A673 (cell line): ENCODE measurements at regions not wholly inside any gene's neighbourhood (a gene's known extent, or its start where the extent isn't known, plus 50 kb on each side); places are given as distances from the start of the nearest gene placed in this dataset.

Experiments
- BruUV-seq: library from RNA; stranded (reverse); fragments of 400-500 nt; replicated peaks from 2 replicates; lab custom pipeline; 2021; lab: Mats Ljungman, UMichigan
- CTCF ChIA-PET: fragments of 300-600 bp; sonication (Branson Sonifier 250); formaldehyde crosslinking; loops from one replicate; lab custom pipeline; 2022; ENCODE audit warnings: antibody characterized with exemption; lab: Charles Lee
- POLR2A ChIA-PET: fragments of 300-600 bp; sonication (Branson Sonifier 250); formaldehyde crosslinking; loops from one replicate; lab custom pipeline; 2022; ENCODE audit warnings: antibody characterized with exemption; ENCODE audit not compliant: low non-redundant PET; lab: Charles Lee
- DNase-seq: peaks from one replicate; pipeline ENCODE4 v3.0.0-alpha.2; 2015; ENCODE audit warnings: low spot score
- H3K27ac ChIP-seq: fragments of 200-600 bp; sonication (generic); 2 replicates; pipeline ENCODE4 v1.5.1; 2016; ENCODE audit warnings: mixed run types, low read depth, mild to moderate bottlenecking, mixed read lengths, antibody characterized with exemption, low read length; ENCODE audit not compliant: poor library complexity, severe bottlenecking
- H3K27me3 ChIP-seq: fragments of 200-600 bp; sonication (generic); replicated peaks from 2 replicates; pipeline ENCODE4 v1.6.1; 2017; ENCODE audit warnings: mixed run types, low read depth, mild to moderate bottlenecking, mixed read lengths, antibody characterized with exemption, low read length; ENCODE audit not compliant: insufficient read depth, poor library complexity
- H3K36me3 ChIP-seq: fragments of 200-600 bp; sonication (generic); 2 replicates; pipeline ENCODE4 v1.6.1; 2016; ENCODE audit warnings: mixed run types, mild to moderate bottlenecking, mixed read lengths, antibody characterized with exemption, low read length; ENCODE audit not compliant: insufficient read depth, poor library complexity, severe bottlenecking
- H3K4me1 ChIP-seq: fragments of 200-600 bp; sonication (generic); 2 replicates; pipeline ENCODE4 v1.6.1; 2017; ENCODE audit warnings: mixed run types, mild to moderate bottlenecking, mixed read lengths, antibody characterized with exemption, low read length; ENCODE audit not compliant: insufficient read depth, poor library complexity, severe bottlenecking
- H3K4me3 ChIP-seq: fragments of 200-600 bp; sonication (generic); 2 replicates; pipeline ENCODE4 v1.5.1; 2016; ENCODE audit warnings: low read depth, mixed run types, mild to moderate bottlenecking, mixed read lengths, low read length; ENCODE audit not compliant: poor library complexity, severe bottlenecking
- H3K9me3 ChIP-seq: fragments of 200-600 bp; sonication (generic); 2 replicates; pipeline ENCODE4 v1.6.1; 2016; ENCODE audit warnings: mixed run types, low read depth, mild to moderate bottlenecking, mixed read lengths, antibody characterized with exemption, low read length; ENCODE audit not compliant: poor library complexity, severe bottlenecking
- CTCF ChIP-seq: fragments of 300-800, 200-600 bp; sonication (generic); conservative IDR thresholded peaks from 2 replicates; pipeline ENCODE4 v1.5.1; 2017; ENCODE audit warnings: low read depth, mild to moderate bottlenecking, antibody characterized with exemption, low read length, moderate library complexity, mixed read lengths
- EZH2 ChIP-seq: fragments of 200-600 bp; sonication (generic); IDR thresholded peaks from 2 replicates; pipeline ENCODE4 v1.6.1; 2017; ENCODE audit warnings: borderline replicate concordance, low read depth, mild to moderate bottlenecking, mixed read lengths, antibody characterized with exemption, low read length; ENCODE audit not compliant: poor library complexity, severe bottlenecking
- intact Hi-C: fragments of 100-400 bp; cut with micrococcal nuclease; formaldehyde crosslinking; loops from one replicate; pipeline ENCODE4 v1.10.0; 2022; ENCODE audit not compliant: unreplicated experiment

- Histone ChIP-seq H3K9me3 (no peaks in the 10 kb centered on the region), H3K4me3 (no peak overlapping the region), H3K4me1 (no peaks in the 10 kb centered on the region), H3K27ac (no peak overlapping the region), H3K27me3 (no peaks in the 10 kb centered on the region), H3K36me3 (no peaks in the 10 kb centered on the region)
- BruUV-seq, result no TSS peak
- CTCF ChIA-PET, result no interaction called here
- TF ChIP-seq EZH2 (no peak), CTCF (no peak)
- POLR2A ChIA-PET, result no interaction called here
- peak; percentile 0 for DNase-seq
- intact Hi-C loops, result no loop called here
Observed at GRCh38 chr5:26791433-26791832, 247.0 kb downstream of the CDH9 start.

- ChIA-PET CTCF (no interaction called here), POLR2A (no interaction called here)
- intact Hi-C loops, result no loop called here
- TF ChIP-seq EZH2, result no peak
- TF ChIP-seq CTCF, result no peak
- Histone ChIP-seq H3K36me3 (no peaks in the 10 kb centered on the region), H3K4me1 (no peaks in the 10 kb centered on the region), H3K27me3 (no peaks in the 10 kb centered on the region), H3K27ac (no peak overlapping the region), H3K9me3 (no peaks in the 10 kb centered on the region), H3K4me3 (no peak overlapping the region)
- BruUV-seq, result no TSS peak
- DNase-seq, result no peak
Observed at GRCh38 chr5:26791021-26791420, 247.4 kb downstream of the CDH9 start.

GRCh38 chr5:26763215-26763614 is 275.2 kb downstream of the CDH9 start:
- Histone ChIP-seq H3K4me1 (no peaks in the 10 kb centered on the region), H3K27ac (no peak overlapping the region), H3K36me3 (no peaks in the 10 kb centered on the region), H3K27me3 (no peaks in the 10 kb centered on the region), H3K9me3 (no peaks in the 10 kb centered on the region), H3K4me3 (no peak overlapping the region)
- CTCF ChIA-PET, result no interaction called here
- TF ChIP-seq CTCF (no peak), EZH2 (no peak)
- BruUV-seq, result no TSS peak
- intact Hi-C loops, result no loop called here
- POLR2A ChIA-PET, result no interaction called here
- DNase-seq, result no peak
